K562 (cell line): ENCODE measurements at regions not wholly inside any gene's neighbourhood (a gene's known extent, or its start where the extent isn't known, plus 50 kb on each side); places are given as distances from the start of the nearest gene placed in this dataset.

Experiments
- ATAC-seq: fragments of 200-7000 bp; cut with Tn5 transposase; 3 replicates; pipeline ENCODE4 v1.9.1; 2020; ENCODE audit warnings: moderate library complexity
- BruUV-seq: library from RNA; stranded (reverse); fragments of 400-500 nt; replicated peaks from 2 replicates; lab custom pipeline; 2021; lab: Mats Ljungman, UMichigan
- CTCF ChIA-PET: fragments of 300-600 bp; formaldehyde crosslinking; extraction: SDS; loops from one replicate; lab custom pipeline; 2021; ENCODE audit warnings: low intra/inter-chr PET ratio; lab: Yijun Ruan, JAX
- POLR2A ChIA-PET: fragments of 300-600, 350-650 bp; sonication (Branson Sonifier 250); formaldehyde crosslinking; extraction: SDS; loops from one replicate; lab custom pipeline; 2021; ENCODE audit warnings: antibody characterized with exemption, inconsistent platforms; lab: Yijun Ruan, JAX
- DNase-seq, 4 experiments: peaks; one replicate each; pipeline versions ENCODE4 v3.0.0 to v3.0.0-alpha.2; 2011 to 2018; ENCODE audit warnings: low spot score in 3 of 4, mixed read lengths in 3 of 4; ENCODE audit errors: extremely low read depth in 1 of 4
- FAIRE-seq: peaks from 2 replicates; lab custom pipeline; 2011; peaks lifted over from hg19 to GRCh38; lab: Jason Lieb, UNC
- H2AFZ ChIP-seq: 2 replicates; pipeline ENCODE4 v1.6.0; 2011; ENCODE audit warnings: low read depth, low read length, control low read depth, inconsistent platforms
- H3K27ac ChIP-seq: fragments of 200-600 bp; 3 replicates; pipeline ENCODE4 v1.8.0; 2011; ENCODE audit warnings: low read depth, mild to moderate bottlenecking, control low read depth, inconsistent platforms, low read length, moderate library complexity, mixed read lengths; ENCODE audit errors: extremely low read depth
- H3K27me3 ChIP-seq, 2 experiments: fragments of 300-600 bp in 1 of 2; 2 replicates in 1 of 2; 3 replicates in 1 of 2; pipeline versions ENCODE4 v1.6.0 to v1.8.0; 2011; ENCODE audit warnings: inconsistent platforms in 2 of 2, low read length in 2 of 2, mild to moderate bottlenecking in 1 of 2, mixed read lengths in 1 of 2, moderate library complexity in 1 of 2; ENCODE audit not compliant: control insufficient read depth in 2 of 2, insufficient read depth in 2 of 2
- H3K36me3 ChIP-seq: fragments of 300-600 bp; 3 replicates; pipeline ENCODE4 v1.8.0; 2011; ENCODE audit warnings: mild to moderate bottlenecking, low read length, inconsistent platforms; ENCODE audit not compliant: control insufficient read depth, insufficient read depth
- H3K4me1 ChIP-seq, 2 experiments: fragments of 200-600 bp in 1 of 2; replicated peaks in 1 of 2; 2 replicates in 1 of 2; 3 replicates in 1 of 2; pipeline versions ENCODE4 v1.5.1 to v1.8.0; 2011; ENCODE audit warnings: inconsistent platforms in 2 of 2, low read length in 2 of 2, mild to moderate bottlenecking in 1 of 2, mixed read lengths in 1 of 2, moderate library complexity in 1 of 2; ENCODE audit not compliant: control insufficient read depth in 2 of 2, insufficient read depth in 2 of 2
- H3K4me2 ChIP-seq: 2 replicates; pipeline ENCODE4 v1.6.1; 2011; ENCODE audit warnings: low read length, control low read depth, inconsistent platforms, mixed read lengths; ENCODE audit not compliant: insufficient read depth
- H3K4me3 ChIP-seq: fragments of 200-600 bp; sonication (generic), shearing (Covaris generic); 2 replicates; pipeline ENCODE4 v1.5.1; 2016; ENCODE audit warnings: control low read depth, inconsistent platforms
- H3K79me2 ChIP-seq: fragments of 200-600 bp; 3 replicates; pipeline ENCODE4 v1.8.0; 2011; ENCODE audit warnings: low read length, inconsistent platforms; ENCODE audit not compliant: control insufficient read depth, insufficient read depth
- H3K9ac ChIP-seq, 2 experiments: 2 replicates each; pipeline versions ENCODE4 v1.6.0 to v1.6.1; 2011; ENCODE audit warnings: low read depth in 2 of 2, low read length in 2 of 2, control low read depth in 1 of 2, inconsistent platforms in 1 of 2, mild to moderate bottlenecking in 1 of 2, mixed read lengths in 1 of 2; ENCODE audit not compliant: insufficient read depth in 1 of 2
- H3K9me1 ChIP-seq: one replicate; pipeline ENCODE4 v1.6.0; 2011; ENCODE audit warnings: inconsistent platforms, mild to moderate bottlenecking, low read length, moderate library complexity; ENCODE audit not compliant: control insufficient read depth, insufficient read depth
- H3K9me3 ChIP-seq: replicated peaks from 2 replicates; pipeline ENCODE4 v1.5.1; 2011; ENCODE audit warnings: low read depth, low read length, inconsistent platforms; ENCODE audit not compliant: control insufficient read depth, insufficient read depth
- H4K20me1 ChIP-seq: replicated peaks from 2 replicates; pipeline ENCODE4 v1.6.1; 2011; ENCODE audit warnings: low read length, inconsistent platforms, mixed read lengths; ENCODE audit not compliant: control insufficient read depth, insufficient read depth
- AFF4 ChIP-seq: sonication (generic); formaldehyde crosslinking; IDR thresholded peaks from 2 replicates; pipeline ENCODE4 v1.8.0; 2023; ENCODE audit warnings: mild to moderate bottlenecking, missing genetic modification reagents
- CBX3 ChIP-seq, 2 experiments: IDR thresholded peaks; 1 replicate in 1 of 2; 2 replicates in 1 of 2; pipeline ENCODE4 v1.6.1; 2012; ENCODE audit warnings: inconsistent platforms in 2 of 2, low read length in 2 of 2, borderline replicate concordance in 1 of 2, control low read depth in 1 of 2
- HNRNPL ChIP-seq: fragments of 200-400 bp; formaldehyde crosslinking; IDR thresholded peaks from 2 replicates; pipeline ENCODE4 v1.6.1; 2017; ENCODE audit warnings: low read depth, mild to moderate bottlenecking, low read length
- HNRNPLL ChIP-seq: fragments of 200-400 bp; formaldehyde crosslinking; IDR thresholded peaks from 2 replicates; pipeline ENCODE4 v1.6.1; 2017; ENCODE audit warnings: low read length, low read depth, mild to moderate bottlenecking; ENCODE audit not compliant: poor library complexity, severe bottlenecking
- MAFG ChIP-seq: fragments of 450-650 bp; conservative IDR thresholded peaks from 2 replicates; pipeline ENCODE4 v1.6.1; 2016; ENCODE audit warnings: missing genetic modification characterization, missing compliant biosample characterization
- NR1H2 ChIP-seq: sonication (generic); formaldehyde crosslinking; IDR thresholded peaks from 2 replicates; pipeline ENCODE4 v1.4.0; 2020; ENCODE audit warnings: mild to moderate bottlenecking, missing genetic modification reagents
- PHF21A ChIP-seq: fragments of 450-650 bp; IDR thresholded peaks from 2 replicates; pipeline ENCODE4 v1.6.1; 2017; ENCODE audit warnings: low read depth, borderline replicate concordance
- SREBF2 ChIP-seq: sonication (generic); formaldehyde crosslinking; IDR thresholded peaks from 2 replicates; pipeline ENCODE4 v1.4.0; 2020; ENCODE audit warnings: mild to moderate bottlenecking, missing genetic modification reagents
- ZBED1 ChIP-seq: IDR thresholded peaks from 2 replicates; pipeline ENCODE4 v1.6.1; 2014
- ZC3H4 ChIP-seq: sonication (generic); formaldehyde crosslinking; IDR thresholded peaks from 2 replicates; pipeline ENCODE4 v1.9.0; 2021; ENCODE audit warnings: missing genetic modification reagents, borderline replicate concordance
- ZNF121 ChIP-seq: sonication (generic); formaldehyde crosslinking; conservative IDR thresholded peaks from 2 replicates; pipeline ENCODE4 v1.8.0; 2022; ENCODE audit warnings: missing genetic modification reagents
- ZNF57 ChIP-seq: fragments of 450-650 bp; formaldehyde crosslinking; IDR thresholded peaks from 2 replicates; pipeline ENCODE4 v1.4.0; 2020; ENCODE audit warnings: mild to moderate bottlenecking, moderate library complexity
- ZNF766 ChIP-seq: fragments of 200-800 bp; sonication (Bioruptor generic); conservative IDR thresholded peaks from 2 replicates; pipeline ENCODE4 v1.6.1; 2016; ENCODE audit warnings: missing genetic modification characterization, missing compliant biosample characterization
- WGBS: fragments of 100-300 bp; shearing (Covaris generic); methylation state at CpG from one replicate; pipeline ENCODE4 v1.1.6; 2016; ENCODE audit warnings: low coverage, mixed read lengths; ENCODE audit not compliant: insufficient coverage; ENCODE audit errors: missing lambda C conversion rate; 5-methylcytosine and 5-hydroxymethylcytosine counted together
- in situ Hi-C: fragments of 300-500 bp; cut with MboI; formaldehyde crosslinking; loops from 4 replicates; pipeline ENCODE4 v1.15.0; 2018; ENCODE audit warnings: inconsistent platforms, mixed read lengths
- intact Hi-C: fragments of 100-400 bp; cut with micrococcal nuclease; formaldehyde crosslinking; loops from 2 replicates; pipeline ENCODE4 v1.14.2; 2022
- TF ChIP-seq, protein P1 (sequence below): fragments of 450-650 bp; formaldehyde crosslinking; IDR thresholded peaks from 2 replicates; pipeline ENCODE4 v1.4.0; 2020; ENCODE audit warnings: mild to moderate bottlenecking, moderate library complexity

GRCh38 chr2:56763683-56764082, 579.9 kb downstream of the CCDC85A start:
- BruUV-seq, result no TSS peak
- ChIA-PET POLR2A (no interaction called here), CTCF (no interaction called here)
- Histone ChIP-seq H3K9me1 (no peaks in the 10 kb centered on the region), H3K4me1 (no peaks in the 10 kb centered on the region), H3K4me3 (no peak overlapping the region), H3K4me2 (no peak overlapping the region), H3K36me3 (no peaks in the 10 kb centered on the region), H3K79me2 (no peaks in the 10 kb centered on the region), H3K27ac (no peak overlapping the region), H4K20me1 (no peaks in the 10 kb centered on the region), H3K9me3 (no peaks in the 10 kb centered on the region), H2AFZ (no peak overlapping the region), H3K9ac (no peak overlapping the region), H3K27me3 (no peaks in the 10 kb centered on the region)
- TF ChIP-seq MAFG (tag), result no peak
- TF ChIP-seq, protein P1, sequence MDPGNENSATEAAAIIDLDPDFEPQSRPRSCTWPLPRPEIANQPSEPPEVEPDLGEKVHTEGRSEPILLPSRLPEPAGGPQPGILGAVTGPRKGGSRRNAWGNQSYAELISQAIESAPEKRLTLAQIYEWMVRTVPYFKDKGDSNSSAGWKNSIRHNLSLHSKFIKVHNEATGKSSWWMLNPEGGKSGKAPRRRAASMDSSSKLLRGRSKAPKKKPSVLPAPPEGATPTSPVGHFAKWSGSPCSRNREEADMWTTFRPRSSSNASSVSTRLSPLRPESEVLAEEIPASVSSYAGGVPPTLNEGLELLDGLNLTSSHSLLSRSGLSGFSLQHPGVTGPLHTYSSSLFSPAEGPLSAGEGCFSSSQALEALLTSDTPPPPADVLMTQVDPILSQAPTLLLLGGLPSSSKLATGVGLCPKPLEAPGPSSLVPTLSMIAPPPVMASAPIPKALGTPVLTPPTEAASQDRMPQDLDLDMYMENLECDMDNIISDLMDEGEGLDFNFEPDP (CRISPR knock-in tag), result no peak
- TF ChIP-seq ZC3H4 (CRISPR knock-in tag), result no peak
- no peak for TF ChIP-seq ZBED1
- TF ChIP-seq SREBF2 (CRISPR knock-in tag), result no peak
- no peak for TF ChIP-seq ZNF121 (CRISPR knock-in tag)
- TF ChIP-seq CBX3 (IDR thresholded peaks at IDR 0.05; ENCODE audit: borderline replicate concordance in 1 of 2, low read length in 2 of 2), result no peak
- TF ChIP-seq NR1H2, result no peak
- no peak for TF ChIP-seq ZNF57 (CRISPR knock-in tag)
- no peak for TF ChIP-seq PHF21A
- TF ChIP-seq HNRNPL, result no peak
- no peak for TF ChIP-seq HNRNPLL
- TF ChIP-seq ZNF766, result no peak
- TF ChIP-seq AFF4 (CRISPR knock-in tag), result no peak
- 5% methylated on average over 2 of the region's 2 CpGs for WGBS
- ATAC-seq (no peak), FAIRE-seq (no peak), DNase-seq (no peak)
- intact Hi-C loops, result no loop called here
- in situ Hi-C loops, result no loop called here
